ENCODE measurements at regions not wholly inside any gene's neighbourhood (a gene's known extent, or its start where the extent isn't known, plus 50 kb on each side); places are given as distances from the start of the nearest gene placed in this dataset.
"Not testable (repeated sequence)": the region's sequence is repeated elsewhere in the genome, so short reads cannot be mapped to it uniquely, and the experiment has no call there.

GRCh38 chr3:144843099-144843498 lies 871.5 kb downstream of the DIPK2A start:
- Histone ChIP-seq H3K4me3 (no peak overlapping the region), H3K36me3 (no peaks in the 10 kb centered on the region), H3K4me1 (no peaks in the 10 kb centered on the region), H3K27me3 (no peaks in the 10 kb centered on the region), H3K27ac (no peak overlapping the region), H3K9me3 (no peaks in the 10 kb centered on the region)
- TF ChIP-seq, protein P1, sequence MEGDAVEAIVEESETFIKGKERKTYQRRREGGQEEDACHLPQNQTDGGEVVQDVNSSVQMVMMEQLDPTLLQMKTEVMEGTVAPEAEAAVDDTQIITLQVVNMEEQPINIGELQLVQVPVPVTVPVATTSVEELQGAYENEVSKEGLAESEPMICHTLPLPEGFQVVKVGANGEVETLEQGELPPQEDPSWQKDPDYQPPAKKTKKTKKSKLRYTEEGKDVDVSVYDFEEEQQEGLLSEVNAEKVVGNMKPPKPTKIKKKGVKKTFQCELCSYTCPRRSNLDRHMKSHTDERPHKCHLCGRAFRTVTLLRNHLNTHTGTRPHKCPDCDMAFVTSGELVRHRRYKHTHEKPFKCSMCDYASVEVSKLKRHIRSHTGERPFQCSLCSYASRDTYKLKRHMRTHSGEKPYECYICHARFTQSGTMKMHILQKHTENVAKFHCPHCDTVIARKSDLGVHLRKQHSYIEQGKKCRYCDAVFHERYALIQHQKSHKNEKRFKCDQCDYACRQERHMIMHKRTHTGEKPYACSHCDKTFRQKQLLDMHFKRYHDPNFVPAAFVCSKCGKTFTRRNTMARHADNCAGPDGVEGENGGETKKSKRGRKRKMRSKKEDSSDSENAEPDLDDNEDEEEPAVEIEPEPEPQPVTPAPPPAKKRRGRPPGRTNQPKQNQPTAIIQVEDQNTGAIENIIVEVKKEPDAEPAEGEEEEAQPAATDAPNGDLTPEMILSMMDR (IDR thresholded peaks at IDR 0.05) = no peak
- no peak for TF ChIP-seq POLR2A (IDR thresholded peaks at IDR 0.05)
- TF ChIP-seq POLR2AphosphoS5 (IDR thresholded peaks at IDR 0.05; ENCODE audit: insufficient read depth in 1 of 2, low read depth in 1 of 2) = no peak
- no peak for DNase-seq (ENCODE audit: extremely low spot score in 2 of 2)
- intact Hi-C loops (cut with DNase I) = no loop called here

DNA sequence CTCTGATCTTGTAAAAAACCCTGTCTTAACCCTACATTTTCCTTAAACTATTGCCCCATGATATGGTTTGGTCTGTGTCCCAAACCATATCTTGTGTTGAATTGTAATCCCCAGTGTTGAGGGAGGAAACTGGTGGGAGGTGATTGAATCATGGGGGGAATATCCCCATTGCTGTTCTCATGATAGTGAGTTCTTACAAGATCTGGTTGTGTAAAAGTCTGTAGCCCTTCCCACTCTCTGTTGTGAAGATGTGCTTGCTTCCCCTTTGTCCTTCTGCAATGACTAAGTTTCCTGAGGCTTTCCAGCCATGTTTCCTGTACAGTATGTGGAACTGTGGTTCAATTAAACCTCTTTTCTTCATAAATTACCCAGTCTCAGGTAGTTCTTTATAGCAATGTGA lies 881.4 kb downstream of the DIPK2A start:
- H3K27me3 ChIP-seq = no peaks in the 10 kb centered on the region
- TF ChIP-seq, protein P1 (IDR thresholded peaks at IDR 0.05) = no peak
- TF ChIP-seq POLR2AphosphoS5 (IDR thresholded peaks at IDR 0.05; ENCODE audit: insufficient read depth in 1 of 2, low read depth in 1 of 2) (no peak), POLR2A (IDR thresholded peaks at IDR 0.05) (no peak)
- no peaks in the 10 kb centered on the region for H3K9me3 ChIP-seq
- no peak overlapping the region for H3K4me3 ChIP-seq
- H3K27ac ChIP-seq = no peak overlapping the region
- no peaks in the 10 kb centered on the region for H3K36me3 ChIP-seq
- intact Hi-C loops (cut with DNase I) = no loop called here
- DNase-seq (ENCODE audit: extremely low spot score in 2 of 2) = no peak
- no peaks in the 10 kb centered on the region for H3K4me1 ChIP-seq

DNA sequence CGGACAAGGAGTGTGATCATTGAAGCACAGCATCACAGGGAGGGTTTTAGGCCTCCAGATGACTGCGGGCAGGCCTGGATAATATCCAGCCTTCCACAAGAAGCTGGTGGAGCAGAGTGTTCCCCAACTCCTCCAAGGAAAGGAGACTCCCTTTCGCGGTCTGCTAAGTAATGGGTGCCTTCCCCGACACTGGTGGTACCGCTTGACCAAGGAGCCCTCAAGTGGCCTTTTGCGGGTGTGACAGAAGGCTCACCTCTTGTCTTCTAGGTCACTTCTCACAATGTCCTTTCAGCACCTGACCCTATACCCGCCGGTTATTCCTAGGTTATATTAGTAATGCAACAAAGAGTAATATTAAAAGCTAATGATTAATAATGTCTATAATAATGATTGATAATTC lies 882.4 kb downstream of the DIPK2A start:
- H3K4me1 ChIP-seq; intact Hi-C loops (cut with DNase I); H3K36me3 ChIP-seq; DNase-seq (ENCODE audit: extremely low spot score in 2 of 2); H3K27ac ChIP-seq; H3K9me3 ChIP-seq; H3K4me3 ChIP-seq; H3K27me3 ChIP-seq: not testable (repeated sequence)

- Histone ChIP-seq H3K27me3 (no peaks in the 10 kb centered on the region), H3K9me3 (no peaks in the 10 kb centered on the region), H3K4me1 (no peaks in the 10 kb centered on the region), H3K36me3 (no peaks in the 10 kb centered on the region), H3K27ac (no peak overlapping the region), H3K4me3 (no peak overlapping the region)
- TF ChIP-seq, protein P1 (IDR thresholded peaks at IDR 0.05) = no peak
- TF ChIP-seq POLR2A (IDR thresholded peaks at IDR 0.05) = no peak
- TF ChIP-seq POLR2AphosphoS5 (IDR thresholded peaks at IDR 0.05; ENCODE audit: insufficient read depth in 1 of 2, low read depth in 1 of 2) = no peak
- intact Hi-C loops (cut with DNase I) = no loop called here
- no peak for DNase-seq (ENCODE audit: extremely low spot score in 2 of 2)
These were observed 887.5 kb downstream of the DIPK2A start for GRCh38 chr3:144859161-144859560.

DNA sequence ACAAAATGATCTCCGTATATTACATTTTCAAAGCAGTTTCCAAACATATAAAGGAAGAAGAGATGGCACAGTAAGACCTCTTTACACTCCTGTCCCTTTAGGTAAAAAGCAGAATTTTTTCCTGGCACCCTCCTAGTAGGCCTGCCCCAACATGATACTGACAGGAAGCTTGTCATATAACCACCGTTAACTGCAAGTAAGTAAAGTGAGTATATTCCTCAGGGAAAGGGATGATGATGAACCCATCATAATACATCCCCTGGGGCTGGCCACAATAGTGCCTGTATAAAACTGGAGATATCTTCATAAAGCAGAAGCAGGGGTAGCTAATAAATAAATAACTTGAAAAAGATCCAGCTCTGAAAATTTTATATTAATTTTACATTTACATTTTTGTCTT lies 893.0 kb downstream of the DIPK2A start:
- no peaks in the 10 kb centered on the region for H3K9me3 ChIP-seq
- peaks cover 17% of the 10 kb centered on the region for H3K4me1 ChIP-seq
- intact Hi-C loops (cut with DNase I) = no loop called here
- no peak overlapping the region for H3K4me3 ChIP-seq
- no peak overlapping the region for H3K27ac ChIP-seq
- no peak for DNase-seq (ENCODE audit: extremely low spot score in 2 of 2)
- TF ChIP-seq POLR2A (IDR thresholded peaks at IDR 0.05) = no peak
- TF ChIP-seq POLR2AphosphoS5 (IDR thresholded peaks at IDR 0.05; ENCODE audit: insufficient read depth in 1 of 2, low read depth in 1 of 2) = no peak
- TF ChIP-seq, protein P1 (IDR thresholded peaks at IDR 0.05) = no peak
- H3K36me3 ChIP-seq = no peaks in the 10 kb centered on the region
- H3K27me3 ChIP-seq = no peaks in the 10 kb centered on the region

- no peak for DNase-seq (ENCODE audit: extremely low spot score in 2 of 2)
- peaks cover 17% of the 10 kb centered on the region for H3K4me1 ChIP-seq
- H3K27ac ChIP-seq = no peak overlapping the region
- H3K9me3 ChIP-seq = no peaks in the 10 kb centered on the region
- TF ChIP-seq, protein P1 (IDR thresholded peaks at IDR 0.05) = no peak
- TF ChIP-seq POLR2AphosphoS5 (IDR thresholded peaks at IDR 0.05; ENCODE audit: insufficient read depth in 1 of 2, low read depth in 1 of 2) (no peak), POLR2A (IDR thresholded peaks at IDR 0.05) (no peak)
- H3K4me3 ChIP-seq = no peak overlapping the region
- H3K27me3 ChIP-seq = no peaks in the 10 kb centered on the region
- no peaks in the 10 kb centered on the region for H3K36me3 ChIP-seq
- intact Hi-C loops (cut with DNase I) = no loop called here
These were observed 894.3 kb downstream of the DIPK2A start for GRCh38 chr3:144865948-144866347.
